ENCODE measurements at regions not wholly inside any gene's neighbourhood (a gene's known extent, or its start where the extent isn't known, plus 50 kb on each side); places are given as distances from the start of the nearest gene placed in this dataset.

DNA sequence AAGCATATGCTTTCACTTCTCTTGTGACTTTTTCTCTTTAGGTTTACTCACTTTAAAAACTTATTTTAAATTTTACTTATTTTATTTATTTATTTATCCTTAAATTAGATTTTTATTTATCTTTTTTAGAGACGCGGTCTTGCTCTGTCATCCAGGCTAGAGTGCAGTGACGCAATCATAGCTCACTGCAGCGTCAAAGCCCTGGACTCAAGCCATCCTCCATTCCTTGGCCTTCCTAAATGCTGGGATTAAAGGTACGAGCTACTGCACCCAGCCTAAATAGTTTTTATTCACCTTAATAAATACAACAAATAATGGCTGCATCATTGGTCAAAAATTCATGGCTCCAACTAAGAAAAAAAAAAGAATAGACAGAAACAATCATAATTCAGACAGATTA is 415.7 kb upstream of the FIGN start:
- TF ChIP-seq ZNF274 (IDR thresholded peaks at IDR 0.05; ENCODE audit: low read depth, low read length) (no peak), YY1 (IDR thresholded peaks at IDR 0.05; ENCODE audit: insufficient read depth, insufficient read length) (no peak), SUZ12 (IDR thresholded peaks at IDR 0.05; ENCODE audit: extremely low read depth, insufficient read depth, insufficient read length) (no peak)

Data from NT2/D1 (cell line).